ENCODE measurements at regions not wholly inside any gene's neighbourhood (a gene's known extent, or its start where the extent isn't known, plus 50 kb on each side); places are given as distances from the start of the nearest gene placed in this dataset.

DNA sequence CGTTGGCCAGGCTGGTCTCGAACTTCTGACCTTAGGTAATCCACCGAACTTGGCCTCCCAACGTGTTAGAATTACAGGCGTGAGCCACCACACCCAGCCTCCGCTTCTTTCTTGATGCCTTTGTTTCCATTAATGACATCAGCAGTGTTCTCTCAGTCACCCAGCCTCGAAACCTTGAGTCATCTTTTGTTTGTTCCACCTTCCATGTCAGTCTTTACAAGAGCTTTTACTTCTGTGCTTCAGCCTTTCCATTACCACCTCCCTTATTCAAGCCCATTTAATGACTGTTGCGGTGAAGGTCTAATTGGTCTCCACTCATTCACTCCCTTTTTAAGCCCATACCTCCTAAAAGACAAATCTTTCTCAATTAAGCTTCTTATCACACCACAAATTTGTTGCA lies 146.6 kb upstream of the ADGRL2 start:
- no peak overlapping the region for H3K4me3 Mint-ChIP-seq
- H3K27ac Mint-ChIP-seq, result no peak overlapping the region
- no peaks in the 10 kb centered on the region for H3K4me1 Mint-ChIP-seq
- ChIA-PET POLR2A (no interaction called here), CTCF (no interaction called here)
- no peaks in the 10 kb centered on the region for H3K27me3 Mint-ChIP-seq
- DNase-seq, result no peak
- H3K36me3 Mint-ChIP-seq (ENCODE audit: low read depth), result no peaks in the 10 kb centered on the region
- H3K9me3 Mint-ChIP-seq, result peaks cover 5% of the 10 kb centered on the region

DNA sequence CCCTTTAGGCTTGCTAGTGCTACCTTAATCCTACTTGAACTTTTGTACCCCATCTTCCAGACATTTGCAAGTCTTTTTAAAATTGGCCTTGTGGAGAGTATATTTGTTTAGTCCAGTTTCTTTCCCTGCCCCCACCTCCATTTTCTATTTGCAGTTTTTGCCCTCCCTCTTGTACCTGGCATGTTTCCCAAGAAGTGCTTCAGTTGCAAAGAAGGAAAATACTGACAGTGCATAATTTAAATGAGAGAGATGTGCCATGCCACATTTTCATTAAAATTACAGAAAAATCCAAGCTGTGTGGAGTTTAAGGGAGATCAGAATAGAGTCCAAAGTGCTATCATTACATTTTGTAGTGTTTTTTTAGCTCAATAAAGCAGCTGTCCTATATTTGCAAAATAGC lies 150.0 kb upstream of the ADGRL2 start:
- Mint-ChIP-seq H3K4me3 (no peak overlapping the region), H3K27me3 (no peaks in the 10 kb centered on the region), H3K4me1 (no peaks in the 10 kb centered on the region), H3K27ac (no peak overlapping the region), H3K36me3 (ENCODE audit: low read depth) (no peaks in the 10 kb centered on the region), H3K9me3 (peaks cover 5% of the 10 kb centered on the region)
- DNase-seq, result no peak
- POLR2A ChIA-PET, result no interaction called here
- CTCF ChIA-PET, result no interaction called here

DNA sequence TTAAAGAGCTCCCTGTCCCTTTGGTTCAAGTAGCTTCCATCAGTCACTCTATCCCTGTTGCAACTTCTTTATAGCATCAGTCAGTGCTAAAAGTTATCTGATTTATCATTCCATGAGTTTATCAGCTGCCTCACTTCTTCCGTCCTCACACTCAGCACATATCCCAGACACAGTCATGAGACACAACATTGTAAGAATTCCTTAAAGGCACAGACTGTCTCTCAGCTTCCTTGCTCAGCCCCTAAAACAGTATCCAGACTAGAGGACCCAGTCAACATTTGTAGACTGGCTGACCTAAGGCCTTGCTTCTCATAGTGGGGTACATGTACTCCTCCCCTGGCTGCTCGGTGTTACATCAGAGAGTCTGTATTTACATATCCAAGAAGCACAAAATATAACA lies 164.9 kb upstream of the ADGRL2 start:
- Mint-ChIP-seq H3K27me3 (no peaks in the 10 kb centered on the region), H3K9me3 (peaks cover 5% of the 10 kb centered on the region), H3K27ac (no peak overlapping the region), H3K4me1 (no peaks in the 10 kb centered on the region), H3K36me3 (ENCODE audit: low read depth) (no peaks in the 10 kb centered on the region), H3K4me3 (no peak overlapping the region)
- DNase-seq, result no peak
- CTCF ChIA-PET, result interaction anchor here (0.5 kb wide), 1 partner anchor 39 kb away, joined by 4 read pairs; no protein-coding TSS in a partner anchor
- POLR2A ChIA-PET, result no interaction called here

DNA sequence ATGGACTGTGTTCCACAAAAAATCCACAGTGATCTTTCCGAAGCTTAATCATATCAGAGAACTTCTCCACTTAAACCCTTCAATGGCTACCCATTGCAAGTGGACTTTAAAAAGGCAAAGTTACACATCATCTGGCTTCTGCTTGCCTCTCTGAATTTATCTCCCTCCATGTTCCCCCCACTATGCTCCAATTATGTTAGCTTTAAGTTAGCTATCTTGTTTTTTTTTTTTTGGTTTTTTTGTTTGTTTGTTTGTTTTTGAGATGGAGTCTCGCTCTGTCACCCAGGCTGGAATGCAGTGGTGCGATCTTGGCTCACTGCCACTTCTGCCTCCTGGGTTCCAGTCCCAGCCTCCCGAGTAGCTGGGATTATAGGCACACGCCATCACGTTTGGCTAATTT lies 166.4 kb upstream of the ADGRL2 start:
- Mint-ChIP-seq H3K36me3 (ENCODE audit: low read depth) (no peaks in the 10 kb centered on the region), H3K27ac (no peak overlapping the region), H3K27me3 (no peaks in the 10 kb centered on the region), H3K4me3 (no peak overlapping the region), H3K4me1 (no peaks in the 10 kb centered on the region), H3K9me3 (no peaks in the 10 kb centered on the region)
- ChIA-PET CTCF (no interaction called here), POLR2A (no interaction called here)
- no peak for DNase-seq

- no peaks in the 10 kb centered on the region for H3K4me1 Mint-ChIP-seq
- CTCF ChIA-PET, result no interaction called here
- H3K4me3 Mint-ChIP-seq, result no peak overlapping the region
- no peaks in the 10 kb centered on the region for H3K27me3 Mint-ChIP-seq
- POLR2A ChIA-PET, result no interaction called here
- no peaks in the 10 kb centered on the region for H3K36me3 Mint-ChIP-seq (ENCODE audit: low read depth)
- no peak overlapping the region for H3K27ac Mint-ChIP-seq
- DNase-seq, result no peak
- peaks cover 11% of the 10 kb centered on the region for H3K9me3 Mint-ChIP-seq
These were observed 181.6 kb upstream of the ADGRL2 start for GRCh38 chr1:81619156-81619555.

DNA sequence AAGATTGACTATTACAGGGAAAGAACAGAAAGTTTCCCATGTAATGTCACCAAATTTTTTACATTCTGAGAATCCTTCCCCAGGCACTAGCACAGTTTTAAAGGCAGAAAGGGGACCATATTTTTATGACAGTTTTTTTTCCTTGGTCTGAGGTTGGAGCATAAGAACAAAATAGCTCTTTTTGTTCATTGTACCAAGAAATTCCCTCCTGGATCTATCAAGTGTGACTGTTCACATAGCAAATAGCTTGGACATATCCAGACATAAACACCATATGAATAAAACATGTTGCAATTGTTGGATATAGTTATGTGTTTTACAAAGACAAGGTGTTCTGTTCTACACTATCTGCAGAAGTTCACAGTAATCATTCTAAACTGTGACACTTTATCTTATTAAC lies 182.4 kb upstream of the ADGRL2 start:
- H3K4me1 Mint-ChIP-seq, result no peaks in the 10 kb centered on the region

DNA sequence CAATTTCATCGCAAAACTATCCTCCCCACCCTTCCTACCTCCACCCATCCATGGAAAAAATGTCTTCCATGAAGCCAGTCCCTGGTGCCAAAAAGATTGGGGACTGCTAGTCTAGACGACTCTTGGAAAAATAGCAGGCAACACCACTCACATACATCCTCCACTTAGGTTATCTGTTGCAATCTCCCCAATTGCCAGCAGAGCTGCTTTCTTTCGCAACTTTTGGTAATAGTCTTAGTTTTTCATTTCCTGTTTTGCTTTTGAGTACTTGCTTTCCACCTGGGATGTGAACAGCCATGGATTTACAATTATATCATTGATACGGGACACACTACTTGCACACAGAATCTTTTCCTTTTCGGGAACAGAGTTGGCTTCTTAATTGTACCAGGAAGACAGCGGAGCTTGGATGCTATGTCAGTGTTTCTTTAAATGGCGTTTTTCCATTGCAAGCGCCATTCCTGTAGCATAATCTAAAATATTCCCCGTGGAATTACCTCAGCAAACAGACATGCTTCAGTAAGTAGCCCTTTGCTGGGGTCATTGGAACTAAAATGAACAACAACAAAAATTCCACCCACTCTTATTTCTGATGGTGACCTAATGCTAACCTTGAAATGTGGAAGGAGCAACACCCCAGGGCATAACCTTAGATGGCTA lies 183.3 kb upstream of the ADGRL2 start:
- Mint-ChIP-seq H3K36me3 (ENCODE audit: low read depth) (no peaks in the 10 kb centered on the region), H3K9me3 (peaks cover 13% of the 10 kb centered on the region), H3K4me1 (no peaks in the 10 kb centered on the region), H3K27ac (no peak overlapping the region), H3K27me3 (no peaks in the 10 kb centered on the region), H3K4me3 (no peak overlapping the region)
- POLR2A ChIA-PET, result no interaction called here
- DNase-seq, result no peak
- CTCF ChIA-PET, result no interaction called here

More for the DNA sequence above, 182.4 kb upstream of the ADGRL2 start:
- no peaks in the 10 kb centered on the region for H3K27me3 Mint-ChIP-seq
- peaks cover 11% of the 10 kb centered on the region for H3K9me3 Mint-ChIP-seq
- ChIA-PET POLR2A (no interaction called here), CTCF (no interaction called here)
- no peak overlapping the region for H3K27ac Mint-ChIP-seq
- no peak for DNase-seq
- H3K4me3 Mint-ChIP-seq, result no peak overlapping the region
- H3K36me3 Mint-ChIP-seq (ENCODE audit: low read depth), result no peaks in the 10 kb centered on the region

- Mint-ChIP-seq H3K27ac (no peak overlapping the region), H3K27me3 (no peaks in the 10 kb centered on the region), H3K4me3 (no peak overlapping the region), H3K36me3 (ENCODE audit: low read depth) (no peaks in the 10 kb centered on the region), H3K9me3 (peaks cover 16% of the 10 kb centered on the region), H3K4me1 (no peaks in the 10 kb centered on the region)
- ChIA-PET POLR2A (no interaction called here), CTCF (interaction anchor here (0.5 kb wide), 1 partner anchor 90 kb away, joined by 4 read pairs; no protein-coding TSS in a partner anchor)
- no peak for DNase-seq
These were observed 186.9 kb upstream of the ADGRL2 start for GRCh38 chr1:81613803-81614202.

- POLR2A ChIA-PET, result no interaction called here
- CTCF ChIA-PET, result no interaction called here
These were observed 192.8 kb upstream of the ADGRL2 start for GRCh38 chr1:81607924-81608323.

DNA sequence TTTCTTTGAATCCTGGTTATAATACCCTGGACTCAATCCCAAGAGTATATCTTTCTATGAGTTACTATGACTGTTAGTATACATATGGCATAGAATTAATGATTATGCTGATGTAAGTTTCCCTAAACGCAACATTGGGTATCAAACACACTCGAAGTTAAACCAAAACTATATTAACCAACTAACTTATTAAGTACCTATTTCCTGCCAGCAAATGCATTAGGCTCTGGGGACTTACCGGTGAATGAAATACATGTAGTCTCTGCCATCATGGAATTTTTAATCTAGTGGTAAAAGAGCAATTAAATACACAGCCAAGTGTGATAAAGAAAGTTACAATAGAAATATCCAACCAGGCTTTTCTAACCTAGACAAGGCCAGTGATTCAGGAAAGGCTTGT lies 193.6 kb upstream of the ADGRL2 start:
- POLR2A ChIA-PET, result no interaction called here
- Mint-ChIP-seq H3K9me3 (peaks cover 3% of the 10 kb centered on the region), H3K4me3 (no peak overlapping the region), H3K27me3 (no peaks in the 10 kb centered on the region), H3K36me3 (ENCODE audit: low read depth) (no peaks in the 10 kb centered on the region), H3K27ac (no peak overlapping the region), H3K4me1 (no peaks in the 10 kb centered on the region)
- DNase-seq, result no peak
- CTCF ChIA-PET, result interaction anchor here (0.6 kb wide), 1 partner anchor 1958 kb away, joined by 3 read pairs; no protein-coding TSS in a partner anchor

More at GRCh38 chr1:81607924-81608323, 192.8 kb upstream of the ADGRL2 start:
- no peak for DNase-seq
- no peaks in the 10 kb centered on the region for H3K27me3 Mint-ChIP-seq
- no peak overlapping the region for H3K27ac Mint-ChIP-seq
- no peaks in the 10 kb centered on the region for H3K36me3 Mint-ChIP-seq (ENCODE audit: low read depth)
- H3K4me1 Mint-ChIP-seq, result no peaks in the 10 kb centered on the region
- H3K4me3 Mint-ChIP-seq, result no peak overlapping the region
- H3K9me3 Mint-ChIP-seq, result peaks cover 3% of the 10 kb centered on the region

DNA sequence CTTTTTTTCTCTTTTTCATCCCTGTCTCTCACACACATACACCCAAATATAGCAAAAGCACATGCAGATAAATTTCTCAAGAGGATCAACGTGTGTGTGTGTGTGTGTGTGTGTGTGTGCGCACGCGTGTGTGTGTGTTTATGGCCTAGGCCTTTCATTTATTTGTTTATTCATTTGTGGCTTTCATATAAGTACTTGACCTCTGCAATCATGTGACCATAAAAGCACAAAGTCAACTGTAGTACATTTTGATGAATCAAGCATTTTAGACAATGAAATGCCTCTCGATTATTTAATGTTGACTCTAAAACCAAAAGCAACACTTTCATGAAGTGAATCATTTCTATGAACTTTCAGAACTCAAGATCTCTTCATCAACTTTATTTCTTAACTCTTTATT lies 194.1 kb upstream of the ADGRL2 start:
- DNase-seq, result no peak
- Mint-ChIP-seq H3K9me3 (no peaks in the 10 kb centered on the region), H3K36me3 (ENCODE audit: low read depth) (no peaks in the 10 kb centered on the region), H3K4me1 (no peaks in the 10 kb centered on the region), H3K27me3 (no peaks in the 10 kb centered on the region), H3K27ac (no peak overlapping the region), H3K4me3 (no peak overlapping the region)
- ChIA-PET POLR2A (no interaction called here), CTCF (interaction anchor here (0.6 kb wide), 1 partner anchor 1958 kb away, joined by 3 read pairs; no protein-coding TSS in a partner anchor)

- CTCF ChIA-PET, result no interaction called here
- POLR2A ChIA-PET, result no interaction called here
- no peaks in the 10 kb centered on the region for H3K4me1 Mint-ChIP-seq
These were observed 195.7 kb upstream of the ADGRL2 start for GRCh38 chr1:81605023-81605422.

GRCh38 chr1:81600878-81601622 lies 199.7 kb upstream of the ADGRL2 start:
- ChIA-PET POLR2A (no interaction called here), CTCF (no interaction called here)
- Mint-ChIP-seq H3K4me1 (no peaks in the 10 kb centered on the region), H3K4me3 (no peak overlapping the region), H3K36me3 (ENCODE audit: low read depth) (no peaks in the 10 kb centered on the region), H3K27ac (no peak overlapping the region), H3K27me3 (no peaks in the 10 kb centered on the region), H3K9me3 (no peaks in the 10 kb centered on the region)
- no peak for DNase-seq

More at GRCh38 chr1:81605023-81605422, 195.7 kb upstream of the ADGRL2 start:
- Mint-ChIP-seq H3K9me3 (no peaks in the 10 kb centered on the region), H3K36me3 (ENCODE audit: low read depth) (no peaks in the 10 kb centered on the region), H3K27ac (no peak overlapping the region), H3K27me3 (no peaks in the 10 kb centered on the region), H3K4me3 (no peak overlapping the region)
- no peak for DNase-seq

- Mint-ChIP-seq H3K36me3 (ENCODE audit: low read depth) (no peaks in the 10 kb centered on the region), H3K4me3 (no peak overlapping the region), H3K27ac (no peak overlapping the region), H3K4me1 (no peaks in the 10 kb centered on the region), H3K9me3 (no peaks in the 10 kb centered on the region), H3K27me3 (no peaks in the 10 kb centered on the region)
- CTCF ChIA-PET, result no interaction called here
- no peak for DNase-seq
- POLR2A ChIA-PET, result no interaction called here
These were observed 200.4 kb upstream of the ADGRL2 start for GRCh38 chr1:81600363-81600762.
